ENCODE measurements at regions not wholly inside any gene's neighbourhood (a gene's known extent, or its start where the extent isn't known, plus 50 kb on each side); places are given as distances from the start of the nearest gene placed in this dataset.

- no peak for TF ChIP-seq JUND (IDR thresholded peaks at IDR 0.05)
- no peak for TF ChIP-seq YY1 (IDR thresholded peaks at IDR 0.05)
- no peak for TF ChIP-seq FOXA1 (IDR thresholded peaks at IDR 0.05)
- TF ChIP-seq RAD21 (IDR thresholded peaks at IDR 0.05): no peak
- TF ChIP-seq HNF4G (IDR thresholded peaks at IDR 0.05): no peak
- TF ChIP-seq ZBTB33 (IDR thresholded peaks at IDR 0.05): no peak
- Histone ChIP-seq H3K36me3 (ENCODE audit: control insufficient read depth in 4 of 4, insufficient read depth in 3 of 4, low read depth in 1 of 4, low read length in 3 of 4) (no peaks in the 10 kb centered on the region), H3K4me3 (ENCODE audit: low read depth in 1 of 3, low read length in 3 of 3) (no peak overlapping the region), H3K9ac (ENCODE audit: low read depth in 1 of 2, low read length in 2 of 2) (no peak overlapping the region), H3K9me3 (ENCODE audit: control insufficient read depth in 4 of 4, low read length in 3 of 4) (no peaks in the 10 kb centered on the region), H3K4me1 (ENCODE audit: control insufficient read depth in 4 of 4, insufficient read depth in 4 of 4, low read length in 3 of 4) (no peaks in the 10 kb centered on the region), H3K27me3 (ENCODE audit: control insufficient read depth in 4 of 4, insufficient read depth in 4 of 4, low read length in 3 of 4) (peaks cover 0 to 6% (median 1%) of the 10 kb centered on the region in 4 donors), H3K27ac (ENCODE audit: low read depth in 1 of 2, low read length in 2 of 2) (no peak overlapping the region)
- DNase-seq (ENCODE audit: low spot score): no peak
- WGBS: 93% methylated on average over 4 of the region's 4 CpGs
Observed at GRCh38 chr6:26296857-26297648, 67.9 kb upstream of the BTN3A2 start.

GRCh38 chr6:26299286-26300042, 65.5 kb upstream of the BTN3A2 start:
- no peaks in the 10 kb centered on the region for H3K36me3 ChIP-seq (ENCODE audit: control insufficient read depth in 4 of 4, insufficient read depth in 3 of 4, low read depth in 1 of 4, low read length in 3 of 4)
- WGBS: 34% methylated on average over 23 of the region's 23 CpGs
- H3K27ac ChIP-seq (ENCODE audit: low read depth in 1 of 2, low read length in 2 of 2): no peak overlapping the region
- H3K9ac ChIP-seq (ENCODE audit: low read depth in 1 of 2, low read length in 2 of 2): no peak overlapping the region
- no peak overlapping the region for H3K4me3 ChIP-seq (ENCODE audit: low read depth in 1 of 3, low read length in 3 of 3)
- H3K9me3 ChIP-seq (ENCODE audit: control insufficient read depth in 4 of 4, low read length in 3 of 4): no peaks in the 10 kb centered on the region
- H3K4me1 ChIP-seq (ENCODE audit: control insufficient read depth in 4 of 4, insufficient read depth in 4 of 4, low read length in 3 of 4): no peaks in the 10 kb centered on the region
- peaks cover 0 to 6% (median 1%) of the 10 kb centered on the region in 4 donors for H3K27me3 ChIP-seq (ENCODE audit: control insufficient read depth in 4 of 4, insufficient read depth in 4 of 4, low read length in 3 of 4)
- no peak for DNase-seq (ENCODE audit: low spot score)
- no peak for TF ChIP-seq REST (IDR thresholded peaks at IDR 0.05)
- no peak for TF ChIP-seq EGR1 (IDR thresholded peaks at IDR 0.05; ENCODE audit: low read depth in 2 of 2)
- TF ChIP-seq MAX (IDR thresholded peaks at IDR 0.05): no peak

GRCh38 chr6:26300043-26300331, 65.0 kb upstream of the BTN3A2 start:
- Histone ChIP-seq H3K27me3 (ENCODE audit: control insufficient read depth in 4 of 4, insufficient read depth in 4 of 4, low read length in 3 of 4) (peaks cover 0 to 6% (median 1%) of the 10 kb centered on the region in 4 donors), H3K4me1 (ENCODE audit: control insufficient read depth in 4 of 4, insufficient read depth in 4 of 4, low read length in 3 of 4) (no peaks in the 10 kb centered on the region), H3K9me3 (ENCODE audit: control insufficient read depth in 4 of 4, low read length in 3 of 4) (no peaks in the 10 kb centered on the region), H3K27ac (ENCODE audit: low read depth in 1 of 2, low read length in 2 of 2) (no peak overlapping the region), H3K9ac (ENCODE audit: low read depth in 1 of 2, low read length in 2 of 2) (no peak overlapping the region), H3K36me3 (ENCODE audit: control insufficient read depth in 4 of 4, insufficient read depth in 3 of 4, low read depth in 1 of 4, low read length in 3 of 4) (no peaks in the 10 kb centered on the region), H3K4me3 (ENCODE audit: low read depth in 1 of 3, low read length in 3 of 3) (no peak overlapping the region)
- 90% methylated on average over 3 of the region's 3 CpGs for WGBS
- DNase-seq (ENCODE audit: low spot score): no peak
- TF ChIP-seq FOXA1 (IDR thresholded peaks at IDR 0.05): no peak
- no peak for TF ChIP-seq HNF4G (IDR thresholded peaks at IDR 0.05)
- TF ChIP-seq SP1 (IDR thresholded peaks at IDR 0.05): no peak
- no peak for TF ChIP-seq RXRA (IDR thresholded peaks at IDR 0.05)
- TF ChIP-seq ATF3 (IDR thresholded peaks at IDR 0.05): no peak

Data from liver (tissue), 7 donors.